Hippocampal formation (tissue), 2 donors: ENCODE measurements at regions not wholly inside any gene's neighbourhood (a gene's known extent, or its start where the extent isn't known, plus 50 kb on each side); places are given as distances from the start of the nearest gene placed in this dataset.
A peak's percentile ranks its signal among the peaks of the same experiment; 100 is the strongest.
"Not testable (repeated sequence)": the region's sequence is repeated elsewhere in the genome, so short reads cannot be mapped to it uniquely, and the experiment has no call there.

Experiments
- DNase-seq, 2 donors: peaks; one replicate each; lab custom pipeline; 2025; lab: John Stamatoyannopoulos, UW

DNA sequence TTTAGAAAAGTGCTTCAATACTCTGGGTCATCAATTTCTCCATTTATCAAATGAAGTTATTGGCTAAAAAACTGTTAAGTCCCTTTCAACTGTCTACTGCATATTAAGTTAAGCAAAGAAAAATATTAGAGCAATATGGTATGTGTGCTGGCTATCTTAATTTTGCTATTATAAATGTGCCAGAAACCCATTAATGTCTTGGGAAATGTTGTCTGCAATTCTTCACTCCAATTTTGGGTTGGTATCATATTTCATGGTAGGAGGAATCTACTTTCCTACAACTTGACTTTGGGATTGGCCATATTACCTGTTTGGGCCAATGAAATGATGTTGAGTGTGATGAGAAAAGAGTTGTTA is 1063.9 kb downstream of the PLA2G4A start:
- DNase-seq = no peak

DNA sequence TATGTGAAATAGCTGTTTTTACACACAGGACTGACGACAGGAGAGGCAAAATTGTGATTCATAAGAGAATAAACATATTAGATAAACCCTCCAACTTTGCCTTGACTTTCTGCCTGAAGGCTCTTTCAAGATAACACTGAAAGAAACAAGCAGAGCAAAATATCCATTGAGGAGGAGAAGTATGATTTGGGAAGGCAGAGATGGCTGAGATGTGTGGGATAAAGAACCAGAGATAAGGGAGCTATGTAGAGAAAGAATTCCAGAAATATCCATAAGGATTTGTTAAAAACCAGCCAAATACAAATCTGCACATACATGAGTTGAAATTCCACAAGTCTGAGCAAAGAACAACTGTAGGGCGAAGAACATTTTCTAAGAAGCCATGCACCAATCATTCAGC is 1064.7 kb downstream of the PLA2G4A start:
- DNase-seq = no peak

DNA sequence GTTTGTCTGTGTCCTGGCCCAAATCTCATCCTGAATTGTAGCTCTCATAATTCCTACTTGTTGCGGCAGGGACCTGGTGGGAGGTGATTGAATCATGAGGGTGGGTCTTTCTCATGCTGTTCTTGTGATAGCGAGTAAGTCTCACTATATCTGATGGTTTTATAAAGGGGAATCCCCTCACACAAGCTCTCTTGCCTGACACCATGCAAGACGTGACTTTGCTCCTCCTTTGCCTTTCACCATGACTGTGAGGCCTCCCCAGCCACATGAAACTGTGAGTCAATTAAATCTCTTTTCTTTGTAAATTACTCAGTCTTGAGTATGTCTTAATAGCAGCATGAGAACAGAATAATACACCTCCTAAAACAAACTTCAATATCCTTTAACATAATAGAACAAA is 1065.6 kb downstream of the PLA2G4A start:
- no peak for DNase-seq

DNA sequence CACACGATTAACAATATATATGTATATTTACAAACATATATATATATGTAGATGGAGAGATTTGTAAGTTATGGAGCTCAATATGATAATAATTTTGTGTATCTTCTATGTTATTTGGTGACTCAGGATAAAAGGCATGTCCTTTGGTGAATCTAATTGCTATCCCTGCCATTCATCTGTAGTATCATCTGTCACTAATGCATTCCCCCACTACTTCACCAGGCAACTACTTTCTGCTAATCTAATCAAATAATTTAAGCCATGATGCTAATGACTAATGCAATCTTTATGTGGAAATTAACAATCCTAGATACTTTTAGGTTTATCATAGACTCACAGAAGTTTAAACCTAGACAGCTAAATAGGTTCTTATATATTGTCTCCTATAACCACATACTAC is 1074.5 kb downstream of the PLA2G4A start:
- no peak for DNase-seq

DNA sequence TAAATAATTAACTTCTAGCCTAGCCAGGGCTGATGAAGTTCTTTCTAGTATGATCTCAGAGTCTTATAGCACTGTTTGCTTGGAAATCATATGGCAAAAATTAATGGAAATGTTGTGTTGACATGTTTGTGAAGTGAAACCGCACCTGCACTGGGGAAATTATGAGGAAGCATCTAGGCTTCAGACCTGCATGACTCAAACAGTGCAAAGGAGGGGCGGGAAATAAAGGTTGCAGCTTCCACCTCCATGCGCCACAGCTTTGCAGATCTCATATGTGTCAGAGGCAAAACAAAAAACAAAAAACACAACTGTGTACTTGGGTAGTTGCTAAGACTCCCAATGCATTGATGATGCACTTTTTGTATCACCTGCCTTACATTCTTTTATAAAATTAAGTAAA is 1080.6 kb downstream of the PLA2G4A start:
- DNase-seq = no peak

DNA sequence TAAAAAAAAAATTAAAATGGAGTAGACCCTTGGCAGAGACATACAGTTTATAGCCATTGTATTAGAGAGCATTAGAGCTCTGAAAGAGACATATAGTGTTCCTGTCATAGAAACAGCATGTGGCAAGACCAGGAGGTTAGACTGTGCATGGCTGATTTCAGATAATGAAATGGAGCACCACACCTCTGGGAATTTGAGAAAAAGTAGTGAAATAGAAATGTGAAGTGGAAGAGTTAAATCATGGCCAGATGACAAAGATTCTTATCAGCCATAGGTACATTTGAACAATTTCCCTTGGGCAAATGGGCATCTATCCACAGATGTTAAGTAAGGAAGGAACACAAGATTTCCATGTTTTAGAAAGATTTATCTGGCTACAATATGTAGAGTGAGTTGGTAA is 1083.1 kb downstream of the PLA2G4A start:
- no peak for DNase-seq

DNA sequence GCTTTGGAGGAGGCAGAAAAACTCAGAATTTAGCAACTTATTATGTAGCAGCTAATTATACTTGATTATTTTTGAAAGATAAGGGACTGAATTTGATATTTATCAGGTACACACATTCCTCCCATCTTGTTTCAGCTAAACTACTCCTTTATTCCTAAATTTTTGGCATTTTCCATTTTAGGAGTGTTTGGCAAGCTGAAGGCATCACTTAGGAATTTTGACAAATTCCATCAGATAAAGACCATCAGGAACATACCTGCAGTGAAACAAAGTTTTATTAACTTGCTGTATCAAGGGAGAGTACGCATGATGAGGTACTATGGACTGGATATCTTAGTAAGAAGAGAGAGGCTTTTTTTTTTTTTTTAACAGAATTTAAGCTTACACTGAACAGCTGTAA is 1092.2 kb downstream of the PLA2G4A start:
- DNase-seq = no peak

DNA sequence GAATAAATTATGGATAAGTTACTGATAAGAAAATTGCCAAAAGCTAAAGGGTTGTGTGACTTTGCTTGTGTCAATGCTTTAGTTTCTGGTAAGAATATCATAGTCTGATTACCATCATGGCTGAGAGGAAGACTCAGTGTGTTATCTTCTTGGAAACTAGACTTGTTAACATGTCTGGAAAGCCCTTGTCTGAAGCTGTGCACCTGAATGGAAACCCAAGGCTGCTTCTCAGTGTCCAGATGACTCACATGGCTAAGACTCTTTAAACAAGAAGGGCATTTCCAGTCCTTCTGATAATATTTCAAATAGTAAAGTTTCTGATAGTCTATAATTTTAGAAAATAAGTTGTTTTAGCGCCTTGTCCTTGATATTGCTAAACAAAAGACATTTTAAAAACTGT is 1092.7 kb downstream of the PLA2G4A start:
- DNase-seq = no peak

DNA sequence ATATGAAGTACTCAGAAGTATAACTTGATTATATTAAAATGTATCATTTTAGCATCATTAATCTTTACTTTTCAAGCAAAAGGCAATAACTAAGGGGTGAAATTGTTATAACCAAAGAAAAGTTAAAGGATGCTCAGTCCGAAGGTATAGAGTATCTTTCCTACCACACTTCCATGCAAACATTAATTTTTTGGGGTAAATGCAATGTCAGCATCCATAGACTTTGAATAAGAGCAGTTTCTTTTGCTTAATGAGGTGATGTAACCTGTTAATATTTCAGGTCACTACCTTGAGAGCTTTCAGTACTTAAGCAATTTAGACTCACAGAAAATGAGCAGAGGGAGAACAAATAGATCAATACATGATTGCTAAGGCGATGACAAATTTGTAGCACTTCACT is 1093.5 kb downstream of the PLA2G4A start:
- no peak for DNase-seq

DNA sequence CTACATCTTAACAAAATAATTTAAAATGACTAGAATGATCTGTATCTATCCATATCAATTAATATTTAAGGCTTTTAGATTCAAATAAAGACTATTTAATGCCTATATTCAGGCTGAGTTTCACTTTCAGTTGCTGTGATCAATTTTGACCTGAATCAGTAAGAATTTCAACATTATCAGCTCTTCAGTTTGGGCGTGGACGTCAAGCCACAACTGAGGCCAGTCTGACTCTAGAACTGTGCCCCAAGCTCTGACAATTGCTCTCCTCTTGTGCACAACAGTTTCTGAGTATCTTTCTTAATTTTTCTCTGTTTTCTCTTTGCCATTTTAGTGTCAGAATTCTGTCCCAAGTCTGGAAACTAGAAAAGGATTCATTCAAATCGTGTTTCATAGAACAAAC is 1095.5 kb downstream of the PLA2G4A start:
- no peak for DNase-seq

DNA sequence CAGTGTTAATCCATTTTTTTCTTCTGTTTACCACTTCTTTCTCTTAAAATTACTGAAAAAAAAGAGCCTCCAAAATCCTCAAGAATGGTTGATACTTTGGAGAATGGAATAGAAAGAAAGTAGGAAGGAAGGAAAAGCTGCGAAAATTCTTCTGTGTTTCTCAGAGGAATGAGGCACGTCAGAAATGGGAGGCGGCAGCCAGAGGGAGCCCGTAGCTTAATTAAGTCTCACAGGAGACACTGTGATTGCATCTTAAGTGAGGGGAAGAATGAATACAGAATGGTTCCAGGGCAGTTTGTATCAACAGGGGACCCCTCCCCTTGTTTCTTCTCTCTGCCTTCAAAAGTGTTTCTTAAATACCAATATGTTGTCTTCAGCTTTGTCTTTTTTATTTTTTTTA is 1099.5 kb downstream of the PLA2G4A start:
- peak in 1 of 2 donors; percentile 0 for DNase-seq

DNA sequence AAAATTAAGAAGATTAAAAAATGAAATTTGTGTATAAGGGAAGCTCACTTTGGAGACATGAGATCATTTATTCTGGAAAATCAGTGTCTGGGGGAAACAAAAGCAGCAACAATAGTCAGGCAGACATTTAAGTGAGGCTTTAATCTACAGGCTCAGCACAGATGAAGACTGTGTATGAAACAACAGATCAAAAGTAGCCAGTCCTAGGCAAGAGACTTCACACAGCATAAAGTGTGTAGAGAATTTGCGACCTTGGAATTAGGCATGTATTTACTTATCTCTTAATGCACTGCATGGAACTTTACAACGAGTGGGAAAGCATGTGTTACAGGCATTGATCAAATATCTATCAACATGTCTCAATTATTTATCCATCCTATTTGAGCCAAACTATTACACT is 1099.9 kb downstream of the PLA2G4A start:
- DNase-seq = no peak

DNA sequence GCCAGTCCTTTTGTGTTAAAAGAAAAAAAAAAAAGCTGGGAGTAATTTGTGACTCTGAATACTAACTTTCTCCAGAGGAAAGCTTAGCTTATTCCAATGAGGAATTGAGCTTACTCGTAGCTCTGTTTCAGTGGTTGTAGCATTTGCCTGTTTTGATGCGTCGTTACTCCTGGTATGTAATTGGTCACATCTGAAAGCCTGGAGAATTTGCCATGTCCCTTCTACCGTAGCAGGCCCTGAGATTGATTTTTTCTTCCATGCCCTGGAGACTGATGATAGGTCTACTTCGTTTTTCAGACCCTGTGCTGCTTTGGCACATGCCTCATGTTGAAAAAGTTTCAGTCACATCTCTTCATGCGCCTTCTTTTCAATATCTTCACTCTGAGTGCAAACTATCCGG is 1103.0 kb downstream of the PLA2G4A start:
- no peak for DNase-seq

DNA sequence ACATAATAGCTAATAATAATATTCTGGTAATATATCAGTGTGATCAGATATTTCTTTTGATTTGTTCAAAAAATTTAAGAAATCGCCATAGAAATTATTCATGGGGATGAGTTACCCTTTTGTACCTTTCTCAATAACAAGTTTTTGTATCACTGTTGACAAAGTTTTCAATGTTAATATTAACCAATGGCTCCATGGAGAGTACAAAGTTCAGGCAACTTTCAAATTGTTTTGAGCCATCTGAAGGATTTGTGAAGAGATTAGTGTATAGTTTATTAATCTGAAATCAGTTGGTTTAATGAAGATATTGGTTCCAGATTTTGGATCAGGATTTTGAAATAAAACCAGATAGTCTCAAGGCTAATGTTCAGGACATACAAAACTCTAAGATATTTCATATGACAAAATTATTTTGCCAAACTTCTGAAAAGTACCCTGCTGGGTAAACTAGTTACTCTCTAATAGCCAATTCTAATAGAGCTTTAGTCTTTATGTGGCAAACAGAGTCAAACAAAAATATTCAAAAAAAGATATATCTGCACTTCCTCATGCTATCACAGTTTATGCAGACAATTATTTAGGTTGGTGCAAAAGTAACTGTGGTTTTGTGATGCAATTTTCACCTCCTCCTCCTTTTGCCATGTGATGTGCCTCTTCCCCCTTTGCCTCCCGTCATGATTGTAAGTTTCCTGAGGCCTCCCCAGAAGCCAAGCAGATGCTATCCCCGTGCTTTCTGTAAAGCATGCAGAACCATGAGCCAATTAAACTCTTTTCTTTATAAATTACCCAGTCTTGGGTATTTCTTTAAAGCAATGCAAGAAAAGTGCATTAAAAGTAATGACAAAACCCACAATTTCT is 1105.0 kb downstream of the PLA2G4A start:
- no peak for DNase-seq

DNA sequence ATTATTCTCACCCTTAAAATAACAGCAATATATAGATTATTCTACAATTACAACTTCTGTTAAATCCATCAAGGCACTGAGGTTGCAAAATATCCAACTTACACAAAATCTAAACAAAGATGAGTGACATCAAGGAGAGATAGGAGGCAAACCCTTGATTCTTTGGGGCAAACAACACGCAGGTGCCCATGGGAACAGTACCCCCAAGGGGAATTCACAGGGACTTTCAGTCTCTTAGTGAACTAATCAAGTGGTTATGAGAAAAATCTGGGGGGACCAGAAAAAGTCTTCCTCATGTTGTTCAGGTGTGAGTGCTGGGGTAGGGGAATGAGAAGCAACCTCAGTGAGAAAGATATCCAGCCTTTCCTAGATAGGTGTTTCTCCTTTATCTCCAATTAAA is 1107.9 kb downstream of the PLA2G4A start:
- DNase-seq = no peak

DNA sequence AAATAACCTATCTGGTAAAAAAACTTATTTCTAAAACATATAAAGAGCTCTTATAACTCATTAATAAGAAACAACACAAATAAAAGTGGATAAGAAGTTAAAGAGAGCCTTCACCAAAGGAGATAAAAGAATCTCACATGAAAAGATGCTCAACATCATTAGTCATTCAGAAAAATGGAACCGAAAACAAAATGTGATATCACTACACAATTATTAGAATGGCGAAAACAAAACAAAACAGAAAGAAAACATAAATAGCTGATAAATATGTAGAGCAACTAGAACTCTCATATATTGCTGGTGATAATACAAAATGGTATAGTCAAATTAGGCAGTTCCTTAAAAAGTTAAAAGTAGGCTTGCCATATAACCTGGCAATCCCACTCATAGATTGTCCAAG is 1109.3 kb downstream of the PLA2G4A start:
- DNase-seq = no peak

DNA sequence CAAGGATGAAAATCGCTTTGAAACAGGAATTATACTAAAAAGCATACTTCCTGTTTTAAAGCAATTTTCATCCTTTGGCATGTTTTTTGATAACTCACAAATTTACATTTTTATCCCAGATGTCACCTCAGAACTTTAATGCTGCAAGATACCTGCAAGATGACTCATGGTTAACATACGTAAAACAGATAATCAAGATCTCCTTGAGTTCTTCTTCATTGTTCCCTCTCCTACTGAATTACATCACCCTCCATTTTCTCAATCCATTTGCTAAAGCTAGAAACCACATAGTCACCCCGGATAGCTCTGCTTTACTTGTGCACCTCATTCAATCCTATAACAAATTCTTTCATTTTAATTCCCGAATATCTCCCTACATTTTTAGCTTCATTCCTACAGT is 1114.2 kb downstream of the PLA2G4A start:
- DNase-seq = no peak

DNA sequence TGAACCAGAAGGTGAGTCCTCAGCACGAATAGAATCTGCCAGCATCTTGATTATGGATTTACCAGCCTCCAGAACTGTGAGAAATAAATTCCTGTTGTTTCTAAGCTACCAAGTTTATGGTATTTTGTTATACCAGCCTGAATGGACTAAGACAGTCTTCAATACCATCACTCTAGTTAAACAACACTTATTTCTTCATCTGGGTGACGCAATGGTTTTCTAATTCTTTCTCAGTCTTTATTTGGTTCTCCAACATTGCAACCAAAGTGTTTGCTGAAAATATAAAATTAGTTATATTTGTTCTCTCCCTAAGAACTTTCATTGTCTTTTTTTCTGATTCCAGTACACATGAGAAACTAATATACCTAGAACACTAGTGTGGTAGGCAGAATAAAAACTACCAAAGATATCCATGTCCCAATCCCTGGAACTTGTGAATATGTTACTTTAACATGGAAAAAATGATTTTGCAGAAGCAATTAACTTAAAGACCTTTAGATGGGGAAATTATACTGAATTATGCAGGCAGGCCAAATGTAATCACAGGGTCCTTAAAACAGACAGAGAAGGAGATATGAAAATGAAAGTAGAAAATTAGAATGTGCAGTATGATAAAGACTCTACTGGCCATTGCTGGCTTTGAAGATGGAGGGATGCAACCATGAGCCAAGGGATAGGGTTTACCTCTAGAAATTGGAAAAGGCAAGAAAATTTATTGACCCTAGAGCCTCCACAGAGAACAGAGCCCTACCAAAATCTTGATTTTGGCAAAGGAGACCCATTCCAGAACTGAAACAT is 1115.1 kb downstream of the PLA2G4A start:
- DNase-seq = no peak

DNA sequence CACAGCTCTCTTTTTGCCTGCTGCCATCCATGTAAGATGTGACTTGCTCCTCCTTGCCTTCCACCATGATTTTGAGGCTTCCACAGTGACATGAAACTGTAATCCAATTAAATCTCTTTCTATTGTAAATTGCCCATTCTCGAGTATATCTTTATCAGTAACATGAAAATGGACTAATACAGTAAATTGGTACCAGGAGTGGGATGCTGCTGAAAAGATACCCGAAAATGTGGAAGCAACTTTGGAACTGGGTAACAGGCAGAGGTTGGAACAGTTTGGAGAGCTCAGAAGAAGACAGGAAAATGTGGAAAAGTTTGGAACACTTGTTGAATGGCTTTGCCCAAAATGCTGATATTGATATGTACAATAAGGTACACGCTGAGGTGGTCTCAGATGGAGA is 1117.9 kb downstream of the PLA2G4A start:
- DNase-seq = not testable (repeated sequence)

DNA sequence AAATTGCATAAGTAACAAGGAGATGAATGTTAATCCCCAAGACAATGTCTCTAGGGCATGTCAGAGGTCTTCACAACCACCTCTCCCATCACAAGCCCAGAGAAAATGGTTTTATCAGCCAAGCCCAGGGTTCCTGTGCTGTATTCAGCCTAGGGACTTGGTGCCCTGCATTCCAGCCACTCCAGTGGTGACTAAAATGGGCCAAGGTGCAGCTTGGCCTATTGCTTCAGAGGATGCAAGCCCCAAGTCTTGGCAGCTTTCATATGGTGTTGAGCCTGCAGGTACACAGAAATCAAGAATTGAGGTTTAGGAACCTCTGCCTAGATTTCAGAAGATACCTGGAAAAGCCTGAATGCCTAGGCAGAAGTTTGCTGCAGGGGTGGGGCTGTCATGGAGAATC is 1118.6 kb downstream of the PLA2G4A start:
- DNase-seq = no peak

DNA sequence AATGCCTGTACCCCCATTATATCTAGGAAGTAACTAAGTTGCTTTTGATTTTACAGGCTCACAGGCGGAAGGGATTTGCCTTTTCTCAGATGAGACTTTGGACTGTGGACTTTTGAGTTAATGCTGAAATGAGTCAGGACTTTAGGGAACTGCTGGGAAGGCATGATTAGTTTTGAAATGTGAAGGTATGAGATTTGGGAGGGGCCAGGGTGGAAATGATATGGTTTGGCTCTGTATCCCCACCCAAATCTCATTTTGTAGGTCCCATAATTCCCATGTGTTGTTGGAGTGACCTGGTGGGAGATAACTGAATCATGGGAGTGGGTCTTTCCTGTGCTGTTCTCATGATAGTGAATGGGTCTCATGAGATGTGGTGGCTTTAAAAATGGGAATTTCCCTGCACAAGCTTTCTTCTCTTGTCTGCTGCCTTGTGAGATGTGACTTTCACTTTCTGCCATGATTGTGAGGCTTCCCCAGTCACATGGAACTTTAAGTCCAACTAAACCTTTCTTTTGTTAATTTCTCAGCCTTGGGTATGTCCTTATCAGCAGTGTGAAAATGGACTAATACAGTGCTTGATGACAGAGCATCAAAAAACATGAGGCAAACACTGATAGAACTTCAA is 1119.5 kb downstream of the PLA2G4A start:
- DNase-seq = no peak

DNA sequence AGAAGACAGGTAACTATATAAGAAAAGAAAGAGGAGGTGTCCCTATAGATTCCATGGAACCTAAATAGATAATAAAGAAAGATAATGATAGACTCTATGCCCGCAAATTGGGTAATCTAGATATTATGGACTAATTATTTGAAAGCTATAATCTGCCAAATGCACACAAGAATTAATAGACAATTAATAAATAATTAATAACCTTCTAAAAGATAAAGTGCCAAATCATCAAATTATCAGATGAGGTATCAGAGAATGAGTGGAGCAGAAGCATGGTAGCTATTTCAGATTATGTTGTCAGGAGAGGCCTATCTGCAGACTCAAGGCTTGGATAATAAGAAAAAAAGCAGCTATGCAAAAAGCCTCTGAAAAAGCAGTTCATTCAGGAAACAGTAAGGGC is 1120.8 kb downstream of the PLA2G4A start:
- DNase-seq = no peak

DNA sequence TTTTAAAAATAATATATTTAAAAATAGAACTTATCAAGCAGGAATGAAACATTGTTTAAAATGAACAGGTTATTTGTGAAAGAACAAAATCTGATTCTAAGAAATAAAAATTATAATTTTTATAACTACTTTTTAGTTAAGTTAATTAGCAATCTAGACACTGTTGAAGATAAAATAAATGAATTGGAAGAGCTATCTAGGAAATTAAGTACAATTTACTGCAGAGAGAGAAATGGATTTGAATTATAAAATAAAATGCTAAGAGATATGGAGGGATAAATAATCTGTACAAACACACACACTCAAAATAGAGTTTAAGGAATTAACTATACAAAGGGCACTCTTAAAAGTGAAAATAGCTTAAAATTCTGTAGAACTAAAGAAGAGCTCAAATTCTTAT is 1123.1 kb downstream of the PLA2G4A start:
- no peak for DNase-seq
